ENCODE measurements at regions not wholly inside any gene's neighbourhood (a gene's known extent, or its start where the extent isn't known, plus 50 kb on each side); places are given as distances from the start of the nearest gene placed in this dataset.
"Not testable (repeated sequence)": the region's sequence is repeated elsewhere in the genome, so short reads cannot be mapped to it uniquely, and the experiment has no call there.

DNA sequence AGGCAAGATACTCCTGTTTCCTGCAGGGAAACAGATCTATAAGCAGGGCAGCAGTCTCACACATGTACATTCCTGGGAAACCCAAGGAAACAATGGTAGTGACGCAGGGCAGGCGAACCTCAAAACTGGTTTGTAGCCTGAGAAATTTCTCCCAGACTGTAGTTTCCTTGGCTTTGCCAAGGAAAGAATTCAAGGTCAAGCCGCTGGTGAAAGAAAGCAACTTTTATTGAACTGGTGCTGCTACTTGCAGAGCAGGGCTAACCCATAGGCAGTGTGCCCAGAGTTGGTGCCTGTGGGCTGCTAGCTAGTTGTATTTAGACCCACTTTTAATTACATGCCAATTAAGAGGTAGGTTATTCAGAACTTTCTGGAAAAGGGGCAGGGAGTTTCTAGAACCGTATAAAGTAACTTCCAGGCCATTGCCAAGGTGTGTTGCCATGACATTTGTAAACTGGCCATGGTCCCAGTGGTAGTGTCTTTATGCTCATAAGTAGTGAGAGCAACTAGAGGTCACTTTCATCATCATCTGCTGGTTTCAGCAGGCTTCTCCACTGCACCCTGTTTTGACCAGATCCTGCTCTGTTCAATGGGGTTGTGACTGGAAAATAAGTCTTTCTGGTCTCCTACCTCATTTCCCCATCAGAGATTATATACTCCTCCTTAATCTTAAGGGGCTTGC, 89.7 kb downstream of the PPIAL4C start:
- H3K9me3 ChIP-seq; H3K4me1 ChIP-seq; H3K27me3 ChIP-seq (ENCODE audit: low read depth); in situ Hi-C loops (cut with MboI; ENCODE audit: low sequenced_read_pairs); H3K36me3 ChIP-seq (replicated peaks); H3K4me3 ChIP-seq; DNase-seq (ENCODE audit: low spot score in 2 of 2): not testable (repeated sequence)

DNA sequence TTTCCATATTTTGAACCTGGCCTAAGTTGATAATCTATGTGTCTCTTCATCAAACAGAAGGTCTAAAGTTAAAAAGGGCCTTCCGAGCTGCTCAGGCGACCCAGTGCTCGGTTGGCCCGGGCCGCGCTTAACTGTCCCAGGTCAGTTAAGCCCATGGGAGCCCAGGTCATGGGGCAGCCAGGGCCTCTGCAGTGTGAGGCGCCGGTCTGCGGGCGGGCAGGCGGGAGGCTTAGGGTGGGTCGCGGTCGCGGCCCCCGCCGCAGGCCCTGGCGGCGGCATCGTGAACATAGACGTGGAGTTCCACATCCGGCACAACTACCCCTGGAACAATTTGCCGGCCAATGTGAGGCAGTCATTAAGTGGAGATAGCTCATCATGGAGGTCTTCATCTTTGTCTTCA, 91.3 kb downstream of the PPIAL4C start:
- H3K9me3 ChIP-seq; in situ Hi-C loops (cut with MboI; ENCODE audit: low sequenced_read_pairs); H3K4me1 ChIP-seq; H3K4me3 ChIP-seq; H3K36me3 ChIP-seq (replicated peaks); DNase-seq (ENCODE audit: low spot score in 2 of 2); H3K27me3 ChIP-seq (ENCODE audit: low read depth): not testable (repeated sequence)

DNA sequence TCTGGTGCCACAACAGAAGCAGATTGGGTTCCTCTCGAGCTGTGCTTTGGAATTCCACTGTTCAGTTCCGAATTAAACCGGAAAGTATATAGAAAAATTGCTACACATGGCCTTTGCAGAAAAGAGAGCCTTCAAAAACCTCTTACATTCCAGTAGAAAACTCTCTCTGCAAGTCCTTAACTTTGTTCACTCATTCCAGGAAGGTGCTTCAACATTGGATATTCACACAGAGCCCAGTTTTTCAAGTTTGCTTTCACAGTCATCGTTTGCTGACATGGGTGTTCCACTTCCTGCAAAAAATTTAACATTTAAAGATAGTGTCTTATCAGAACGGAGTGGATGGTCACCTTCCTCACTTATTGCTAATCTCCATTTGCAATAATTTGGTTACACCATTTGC, 93.7 kb downstream of the PPIAL4C start:
- H3K27me3 ChIP-seq (ENCODE audit: low read depth); DNase-seq (ENCODE audit: low spot score in 2 of 2); H3K9me3 ChIP-seq; H3K4me1 ChIP-seq; in situ Hi-C loops (cut with MboI; ENCODE audit: low sequenced_read_pairs); H3K36me3 ChIP-seq (replicated peaks); H3K4me3 ChIP-seq: not testable (repeated sequence)

DNA sequence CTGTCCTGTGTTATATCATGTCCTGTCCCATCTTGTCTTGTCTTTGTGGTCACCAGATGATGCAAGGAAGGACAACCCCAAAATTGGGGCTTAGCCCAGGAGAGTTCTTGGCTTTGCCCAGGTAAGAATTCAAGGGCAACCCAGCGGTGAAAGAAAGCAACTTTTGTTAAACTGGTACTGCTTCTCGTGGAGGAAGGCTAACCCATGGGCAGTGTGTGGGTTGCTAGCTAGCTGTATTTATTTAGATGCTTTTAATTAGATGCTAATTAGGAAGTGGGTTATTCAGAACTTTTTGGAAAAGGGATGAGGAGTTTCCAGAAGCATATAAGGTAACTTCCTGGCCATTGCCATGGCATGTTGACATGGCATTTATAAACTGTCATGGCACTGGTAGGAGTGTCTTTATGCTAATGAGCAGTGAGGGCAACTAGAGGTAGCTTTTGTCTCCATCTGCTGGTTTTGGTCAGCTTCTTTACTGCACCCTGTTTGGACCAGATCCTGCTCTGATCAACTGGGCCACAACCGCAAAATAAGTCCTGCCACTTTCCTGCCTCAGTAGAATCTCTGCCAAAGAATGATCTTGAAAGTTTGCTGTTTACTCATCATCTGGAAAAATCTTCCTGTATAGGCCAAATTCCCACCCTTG, 95.8 kb upstream of the FCGR1A start:
- in situ Hi-C loops (cut with MboI; ENCODE audit: low sequenced_read_pairs); H3K9me3 ChIP-seq; H3K27me3 ChIP-seq (ENCODE audit: low read depth); DNase-seq (ENCODE audit: low spot score in 2 of 2); H3K4me3 ChIP-seq; H3K36me3 ChIP-seq (replicated peaks); H3K4me1 ChIP-seq: not testable (repeated sequence)

DNA sequence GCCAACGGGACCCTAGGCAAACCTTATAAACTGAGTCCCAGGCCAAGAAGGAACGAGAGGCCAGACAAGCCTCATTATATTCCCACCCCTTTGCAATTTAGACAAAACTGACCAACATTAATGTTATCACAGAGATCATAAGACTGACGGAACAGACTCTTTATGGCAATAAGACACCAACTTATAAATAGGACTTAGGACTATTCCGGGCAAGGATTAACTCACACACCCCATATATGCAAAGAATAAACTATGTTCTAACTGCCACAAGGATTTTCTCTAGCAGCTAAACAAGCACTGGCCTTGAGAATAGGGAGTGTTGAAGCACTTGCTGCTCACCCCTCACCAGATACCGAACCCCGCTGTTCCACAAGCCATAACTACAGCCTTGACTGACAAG, 91.1 kb upstream of the FCGR1A start:
- H3K36me3 ChIP-seq (replicated peaks); DNase-seq (ENCODE audit: low spot score in 2 of 2); H3K9me3 ChIP-seq; H3K4me1 ChIP-seq; H3K4me3 ChIP-seq; in situ Hi-C loops (cut with MboI; ENCODE audit: low sequenced_read_pairs); H3K27me3 ChIP-seq (ENCODE audit: low read depth): not testable (repeated sequence)

DNA sequence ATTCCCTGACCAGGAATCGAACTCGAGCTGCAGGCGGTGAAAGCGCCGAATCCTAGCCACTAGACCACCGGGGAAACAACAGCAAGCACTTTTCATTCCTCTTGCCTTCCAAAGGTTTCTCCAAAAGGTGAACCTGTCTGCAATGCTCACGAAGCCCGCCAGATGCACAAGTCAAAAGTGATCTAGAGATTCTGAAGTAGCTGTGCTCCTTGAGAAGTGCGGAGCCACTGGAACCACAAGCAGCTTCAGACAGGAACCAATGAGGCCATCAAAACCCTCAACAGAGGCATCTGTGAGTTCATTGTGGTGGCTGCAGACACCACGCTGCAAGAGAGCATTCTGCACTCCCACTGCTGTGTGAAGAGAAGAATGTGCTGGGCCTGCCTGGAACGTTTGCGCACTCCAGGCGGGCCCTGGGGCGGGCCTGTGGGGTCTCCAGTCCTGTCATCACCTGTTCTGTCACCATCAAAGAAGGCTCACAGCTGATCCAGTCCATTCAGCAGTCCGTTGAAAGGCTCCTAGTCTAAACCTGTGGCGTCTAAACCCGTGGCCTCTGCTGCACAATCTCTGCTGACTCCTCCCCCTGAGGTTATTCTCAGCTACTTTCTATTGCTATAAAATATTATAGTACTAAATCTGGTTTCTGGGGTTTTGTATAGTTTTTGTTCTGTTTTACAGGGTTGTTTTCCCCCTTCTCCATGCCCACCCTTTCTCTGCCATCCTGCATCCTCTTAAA, 89.5 kb upstream of the FCGR1A start:
- H3K4me1 ChIP-seq; H3K9me3 ChIP-seq; H3K27me3 ChIP-seq (ENCODE audit: low read depth); in situ Hi-C loops (cut with MboI; ENCODE audit: low sequenced_read_pairs); H3K36me3 ChIP-seq (replicated peaks); H3K4me3 ChIP-seq; DNase-seq (ENCODE audit: low spot score in 2 of 2): not testable (repeated sequence)

DNA sequence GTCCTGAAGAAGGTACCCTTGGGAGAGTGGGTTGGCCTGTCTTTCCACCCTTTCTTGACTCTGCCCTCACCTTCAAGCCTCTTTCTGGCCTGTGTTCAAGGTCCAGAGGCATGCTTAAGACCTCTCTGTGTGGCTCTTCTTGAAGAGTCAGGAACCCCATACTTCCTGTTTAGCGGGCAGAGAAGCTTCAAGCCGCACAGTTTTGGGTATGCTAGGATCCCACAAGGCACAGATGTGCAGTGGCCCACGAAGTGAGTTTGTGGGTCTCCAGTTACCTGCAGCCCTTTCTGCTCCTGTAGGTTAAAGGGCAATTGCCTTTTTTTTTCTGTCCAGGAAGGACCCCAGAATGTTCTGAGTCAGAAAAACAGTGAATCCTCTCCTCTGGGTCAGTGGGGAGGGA, 87.4 kb upstream of the FCGR1A start:
- in situ Hi-C loops (cut with MboI; ENCODE audit: low sequenced_read_pairs): not testable (repeated sequence)

DNA sequence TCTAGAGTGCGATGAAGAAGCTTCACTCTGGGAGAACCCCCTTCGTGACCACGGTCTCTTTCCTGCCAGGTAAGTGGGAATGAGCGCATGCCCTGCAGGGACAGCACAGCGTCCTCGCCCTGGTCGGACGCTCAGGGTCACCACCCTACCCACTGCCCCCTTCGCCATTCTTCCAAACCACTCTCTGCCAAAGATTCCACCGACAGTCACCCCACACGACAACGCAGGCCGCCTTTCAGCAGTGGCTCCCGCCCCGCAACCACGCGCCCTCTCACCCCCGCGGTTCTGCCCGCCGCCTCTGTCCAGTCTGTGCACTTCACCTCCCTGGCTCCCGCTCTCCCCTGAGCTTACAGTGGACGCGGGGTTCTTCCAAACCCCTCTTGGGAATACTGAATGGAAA, 82.3 kb upstream of the FCGR1A start:
- H3K36me3 ChIP-seq (replicated peaks); H3K4me1 ChIP-seq; DNase-seq (ENCODE audit: low spot score in 2 of 2); H3K27me3 ChIP-seq (ENCODE audit: low read depth); in situ Hi-C loops (cut with MboI; ENCODE audit: low sequenced_read_pairs); H3K4me3 ChIP-seq; H3K9me3 ChIP-seq: not testable (repeated sequence)

More for the DNA sequence above, 87.4 kb upstream of the FCGR1A start:
- DNase-seq (ENCODE audit: low spot score in 2 of 2); H3K36me3 ChIP-seq (replicated peaks); H3K4me1 ChIP-seq; H3K9me3 ChIP-seq; H3K27me3 ChIP-seq (ENCODE audit: low read depth); H3K4me3 ChIP-seq: not testable (repeated sequence)

DNA sequence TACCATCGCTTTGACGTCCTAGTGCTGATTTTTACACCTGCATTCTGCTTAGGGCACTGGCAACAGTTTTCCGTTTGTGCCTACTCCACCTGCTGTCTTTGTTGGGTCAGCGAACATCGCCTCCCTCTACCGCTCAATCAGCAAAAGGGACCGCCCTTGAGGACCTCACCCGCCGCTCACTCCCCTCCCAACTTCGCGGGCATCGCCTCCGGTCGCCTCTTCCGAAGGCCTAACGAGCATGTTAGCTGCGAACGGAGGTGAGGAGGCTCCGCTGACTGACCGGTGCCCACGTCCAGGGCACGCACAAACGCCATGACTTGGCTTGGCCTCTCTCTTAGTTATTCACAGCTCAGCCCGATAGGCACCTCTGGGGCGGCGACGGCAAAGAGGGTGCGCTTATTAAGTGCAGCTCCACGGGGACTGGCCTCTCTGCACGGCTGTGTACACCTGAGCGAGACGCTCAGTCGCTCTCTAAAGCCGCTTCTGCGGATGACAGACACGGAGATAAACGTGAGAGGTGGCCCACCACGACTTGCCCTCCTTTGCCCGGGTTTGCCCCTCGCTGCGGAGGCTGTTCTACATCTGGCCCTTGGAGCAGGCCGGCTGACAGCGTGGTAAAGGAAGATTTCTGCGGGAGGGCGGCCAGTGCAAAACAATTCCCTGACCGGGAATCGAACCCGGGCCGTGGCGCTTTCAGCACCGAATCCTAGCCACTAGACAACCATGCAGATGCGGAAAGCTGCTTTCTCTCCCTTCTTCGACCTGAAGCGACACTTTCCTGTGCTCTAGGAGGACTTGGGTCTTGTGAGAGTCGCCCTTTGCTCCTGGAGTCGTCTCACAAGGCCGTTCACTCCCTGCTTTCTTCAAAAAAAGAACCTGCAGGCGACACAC, 81.6 kb upstream of the FCGR1A start:
- H3K27me3 ChIP-seq (ENCODE audit: low read depth); in situ Hi-C loops (cut with MboI; ENCODE audit: low sequenced_read_pairs); H3K4me3 ChIP-seq; DNase-seq (ENCODE audit: low spot score in 2 of 2); H3K36me3 ChIP-seq (replicated peaks); H3K4me1 ChIP-seq; H3K9me3 ChIP-seq: not testable (repeated sequence)

DNA sequence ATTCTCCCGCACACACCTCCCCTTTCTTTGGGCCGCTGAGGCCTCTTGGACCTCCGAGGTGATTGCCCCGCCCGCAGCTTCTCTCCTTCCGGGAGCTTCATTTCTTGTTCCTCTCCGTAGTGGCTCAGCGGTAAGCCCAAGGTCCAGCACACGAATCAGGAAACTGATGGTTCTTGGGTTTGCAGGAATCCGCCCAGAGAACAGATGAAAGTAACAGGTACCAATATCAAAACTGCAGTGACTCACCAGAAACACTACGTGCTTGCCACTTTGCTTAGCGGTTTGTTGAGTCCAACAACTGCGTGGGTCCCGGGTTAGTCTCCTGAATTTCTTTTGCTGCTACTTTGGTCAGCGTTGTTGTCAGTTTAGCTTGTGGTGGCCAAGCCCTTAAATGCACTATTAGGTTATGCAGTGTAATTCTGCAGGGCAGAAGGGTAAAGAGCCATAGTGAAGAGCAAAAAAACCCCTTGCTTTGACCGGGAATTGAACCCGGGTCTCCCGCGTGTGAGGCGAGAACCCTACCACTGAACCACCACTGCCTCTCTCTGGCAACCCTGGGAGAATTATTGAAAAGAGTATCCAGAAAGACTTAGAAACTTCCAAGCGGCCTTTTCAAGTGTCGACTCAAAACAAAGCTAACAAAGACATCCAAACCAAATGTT, 74.2 kb upstream of the FCGR1A start:
- H3K27me3 ChIP-seq (ENCODE audit: low read depth); in situ Hi-C loops (cut with MboI; ENCODE audit: low sequenced_read_pairs); H3K36me3 ChIP-seq (replicated peaks); H3K4me3 ChIP-seq; H3K9me3 ChIP-seq; H3K4me1 ChIP-seq: not testable (repeated sequence)
- DNase-seq (ENCODE audit: low spot score in 2 of 2): peak; percentile 55 to 77

DNA sequence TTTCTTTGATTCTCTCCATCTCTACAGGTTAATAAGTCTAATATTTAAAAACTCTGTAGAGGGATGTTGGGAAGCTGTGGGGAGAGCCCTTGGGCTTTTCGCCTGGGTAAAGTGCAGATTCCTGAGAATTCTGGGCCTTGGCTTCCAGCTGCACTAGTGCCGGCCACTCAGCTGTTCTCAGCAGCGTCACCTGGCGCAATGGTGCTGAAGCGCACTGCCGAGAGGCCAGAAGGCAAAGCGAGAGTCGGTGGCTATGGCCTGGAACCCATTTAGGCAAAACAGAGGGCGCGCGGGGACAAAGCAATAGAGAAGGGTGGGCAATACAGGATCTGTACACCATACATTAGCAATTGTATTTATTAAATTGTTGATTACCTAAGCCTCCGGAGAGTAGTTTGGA, 70.8 kb upstream of the FCGR1A start:
- H3K27me3 ChIP-seq (ENCODE audit: low read depth); in situ Hi-C loops (cut with MboI; ENCODE audit: low sequenced_read_pairs); DNase-seq (ENCODE audit: low spot score in 2 of 2); H3K4me1 ChIP-seq; H3K4me3 ChIP-seq; H3K9me3 ChIP-seq; H3K36me3 ChIP-seq (replicated peaks): not testable (repeated sequence)

DNA sequence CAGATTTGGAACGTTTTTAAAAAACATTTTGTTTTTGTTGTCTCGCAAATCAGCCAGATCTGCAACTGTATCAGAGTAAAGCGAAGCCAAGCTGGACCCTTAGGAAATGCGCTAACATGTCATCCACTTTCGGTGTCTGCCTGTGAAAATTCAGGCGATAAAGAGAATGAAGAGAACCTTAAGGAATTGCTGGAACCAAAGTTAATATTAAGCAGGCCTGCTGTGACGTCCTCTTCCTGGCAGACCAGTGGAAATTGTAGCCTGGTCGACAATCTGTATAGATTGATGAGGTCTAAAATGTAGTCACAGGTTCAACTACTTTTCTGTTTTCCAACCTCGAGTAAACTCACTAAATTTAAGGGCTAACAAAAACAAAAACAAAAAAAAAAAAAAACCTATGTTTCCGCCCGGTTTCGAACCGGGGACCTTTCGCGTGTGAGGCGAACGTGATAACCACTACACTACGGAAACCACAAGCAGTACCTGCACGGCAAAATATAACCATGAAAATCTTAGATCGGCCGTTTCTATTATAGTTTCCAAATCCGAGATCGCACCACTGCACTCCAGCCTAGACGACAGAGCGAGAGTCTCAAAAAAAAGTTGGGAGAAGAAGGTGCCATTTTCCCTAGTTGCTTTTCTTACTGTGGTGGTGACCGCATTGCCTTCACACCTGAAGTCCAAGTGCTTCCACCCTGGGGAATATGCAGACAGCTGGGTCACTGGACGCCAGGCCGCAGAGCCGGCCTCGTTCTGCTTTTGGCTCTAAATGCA, 70.2 kb upstream of the FCGR1A start:
- H3K4me3 ChIP-seq; H3K36me3 ChIP-seq (replicated peaks): not testable (repeated sequence)

DNA sequence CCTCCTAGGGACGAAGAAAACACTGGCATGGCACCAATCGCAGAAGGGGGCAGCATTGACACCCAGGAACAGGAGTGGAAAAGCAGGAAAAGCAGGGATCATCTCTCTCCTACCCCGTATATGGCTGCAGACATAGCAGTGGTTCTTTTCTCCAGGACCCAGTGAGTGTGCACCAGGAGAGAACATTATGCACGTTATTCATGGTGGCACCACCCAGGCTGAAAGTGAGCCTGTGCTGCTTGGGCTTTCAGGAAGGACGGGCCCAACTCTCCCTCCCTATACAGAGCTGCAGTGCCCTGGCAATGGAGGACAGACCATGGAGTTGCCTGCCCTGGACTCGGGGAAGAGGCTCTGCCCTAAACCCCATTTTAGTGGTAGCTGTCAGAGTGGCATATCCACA, 69.0 kb upstream of the FCGR1A start:
- H3K36me3 ChIP-seq (replicated peaks); H3K9me3 ChIP-seq; H3K4me3 ChIP-seq; DNase-seq (ENCODE audit: low spot score in 2 of 2); in situ Hi-C loops (cut with MboI; ENCODE audit: low sequenced_read_pairs); H3K4me1 ChIP-seq; H3K27me3 ChIP-seq (ENCODE audit: low read depth): not testable (repeated sequence)

More for the DNA sequence above, 70.2 kb upstream of the FCGR1A start:
- H3K4me1 ChIP-seq; DNase-seq (ENCODE audit: low spot score in 2 of 2); H3K27me3 ChIP-seq (ENCODE audit: low read depth); H3K9me3 ChIP-seq; in situ Hi-C loops (cut with MboI; ENCODE audit: low sequenced_read_pairs): not testable (repeated sequence)

All from HAP-1 (cell line).